DMS53 treated with DMSO at 0.1 percent for 48 hours (cell line): ENCODE measurements at regions not wholly inside any gene's neighbourhood (a gene's known extent, or its start where the extent isn't known, plus 50 kb on each side); places are given as distances from the start of the nearest gene placed in this dataset.

Source experiments
- DNase-seq: peaks from one replicate; lab custom pipeline; 2025; ENCODE audit not compliant: unreplicated experiment; lab: John Stamatoyannopoulos, UW

DNA sequence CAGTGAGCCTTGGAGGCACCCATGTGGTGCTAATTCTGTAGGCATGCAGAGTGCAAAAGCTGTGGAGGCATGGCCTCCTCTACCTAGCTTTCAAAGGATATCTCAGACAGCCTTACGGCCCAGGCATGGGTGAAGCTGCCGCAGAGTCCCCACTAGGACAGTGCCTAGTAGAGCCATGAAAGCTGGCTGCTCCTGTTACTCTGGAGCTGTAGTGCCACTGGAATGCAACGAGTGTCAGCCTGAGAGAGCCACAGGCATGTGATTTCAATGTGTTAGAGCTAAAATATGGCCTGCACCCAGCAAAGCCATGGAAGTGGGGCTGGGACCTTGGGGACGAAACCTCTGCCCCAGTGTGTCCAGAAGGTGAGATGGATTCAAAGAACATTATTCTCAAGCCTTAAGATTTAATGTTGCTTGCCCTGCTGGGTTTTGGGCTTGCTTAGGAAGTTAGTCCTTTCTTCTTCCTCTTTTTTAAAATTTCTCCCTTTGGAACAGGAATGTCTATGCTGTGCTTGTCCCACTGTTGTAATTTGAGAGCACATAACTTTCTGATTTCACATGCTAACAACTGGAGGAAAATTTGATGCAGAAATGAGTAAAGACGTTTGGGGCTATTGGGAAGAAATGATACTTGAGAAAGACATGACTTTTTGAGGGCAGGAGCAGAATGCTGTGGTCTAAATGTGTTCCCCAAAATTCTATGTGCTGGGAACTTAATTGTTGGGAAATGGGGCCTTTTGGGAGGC, 298.4 kb downstream of the PSAT1 start:
- no peak for DNase-seq

DNA sequence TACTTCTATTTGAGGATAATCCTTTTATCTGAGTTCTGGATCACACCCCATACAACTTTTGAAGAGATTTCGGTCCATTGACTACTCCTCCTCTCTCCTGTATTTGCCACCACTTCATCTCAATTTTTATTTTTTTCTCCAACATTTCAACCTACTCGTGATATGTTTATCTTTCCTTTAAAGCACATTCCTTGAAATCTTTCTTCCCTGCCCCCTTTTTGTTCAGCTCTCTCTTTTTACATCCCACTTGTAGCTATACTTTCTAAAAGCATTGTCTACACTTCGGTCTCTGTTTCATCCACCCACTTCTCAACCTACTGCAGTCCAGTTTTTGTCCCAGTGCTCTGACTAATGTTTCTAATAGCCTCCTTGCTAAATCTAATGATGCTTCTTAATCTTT, 299.4 kb downstream of the PSAT1 start:
- no peak for DNase-seq

DNA sequence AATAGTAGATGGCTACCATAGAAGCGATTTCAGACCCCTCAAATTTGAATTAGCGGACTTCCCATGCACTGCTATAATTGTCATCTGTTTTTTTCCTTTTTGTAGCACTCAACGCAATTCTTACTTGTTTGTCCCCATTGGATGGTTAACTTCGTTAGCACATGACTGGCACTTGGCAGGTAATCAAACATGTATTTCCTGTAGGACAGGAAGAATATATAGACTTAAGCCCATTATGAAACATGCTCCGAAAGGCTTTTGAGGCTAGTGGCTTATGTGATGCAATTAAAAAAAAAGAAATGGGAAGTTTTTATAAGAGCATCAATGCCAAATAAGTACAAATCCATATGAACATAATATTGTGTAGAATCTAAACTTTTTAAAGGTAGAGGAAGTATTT, 301.2 kb downstream of the PSAT1 start:
- no peak for DNase-seq

DNA sequence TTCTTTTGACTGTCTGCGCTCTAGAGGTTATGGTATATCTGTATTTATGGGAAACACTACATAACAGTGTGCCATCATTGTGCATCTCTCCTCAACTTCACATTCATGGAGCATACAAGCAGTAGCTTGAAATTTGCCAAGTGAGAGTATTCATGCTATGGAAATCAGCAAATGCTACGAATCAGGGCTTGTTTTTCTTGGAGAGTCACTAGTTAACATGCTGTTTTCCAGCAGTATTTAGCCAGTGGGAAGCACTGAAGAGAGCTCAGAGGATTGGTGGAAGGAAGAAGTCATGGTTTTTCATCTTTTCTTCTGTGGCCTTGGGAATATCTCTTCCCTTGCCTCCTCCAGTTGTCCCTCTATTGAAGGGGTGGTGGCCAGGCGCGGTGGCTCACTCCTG, 303.0 kb downstream of the PSAT1 start:
- no peak for DNase-seq

DNA sequence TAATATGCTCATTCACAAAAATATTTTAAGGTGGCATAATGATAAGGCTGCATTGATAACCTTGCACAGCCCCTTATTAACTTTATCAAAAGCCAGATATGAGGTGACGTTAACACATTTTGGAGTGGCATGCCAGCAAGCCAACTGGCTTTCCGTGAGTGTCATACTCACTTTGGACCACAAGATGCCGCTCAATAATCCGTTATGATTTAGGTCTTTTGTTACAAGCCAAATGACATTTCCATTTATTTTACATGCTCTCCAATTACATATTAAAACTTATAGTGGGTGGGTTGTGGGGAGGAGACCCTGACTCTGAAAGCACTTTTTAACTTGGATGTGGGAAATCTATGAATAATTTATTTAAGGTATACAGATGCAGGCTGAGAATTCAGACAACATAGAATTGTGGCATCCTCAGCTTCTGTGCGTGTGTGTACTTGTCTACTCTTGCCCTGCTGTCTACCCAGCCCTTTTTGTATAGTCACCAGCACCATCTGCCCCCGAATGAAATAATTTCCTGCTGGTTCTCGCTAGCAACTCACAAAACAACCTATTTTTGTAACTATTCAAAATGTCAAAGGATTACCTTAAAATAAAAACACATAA, 305.1 kb downstream of the PSAT1 start:
- peak; percentile 12 for DNase-seq

DNA sequence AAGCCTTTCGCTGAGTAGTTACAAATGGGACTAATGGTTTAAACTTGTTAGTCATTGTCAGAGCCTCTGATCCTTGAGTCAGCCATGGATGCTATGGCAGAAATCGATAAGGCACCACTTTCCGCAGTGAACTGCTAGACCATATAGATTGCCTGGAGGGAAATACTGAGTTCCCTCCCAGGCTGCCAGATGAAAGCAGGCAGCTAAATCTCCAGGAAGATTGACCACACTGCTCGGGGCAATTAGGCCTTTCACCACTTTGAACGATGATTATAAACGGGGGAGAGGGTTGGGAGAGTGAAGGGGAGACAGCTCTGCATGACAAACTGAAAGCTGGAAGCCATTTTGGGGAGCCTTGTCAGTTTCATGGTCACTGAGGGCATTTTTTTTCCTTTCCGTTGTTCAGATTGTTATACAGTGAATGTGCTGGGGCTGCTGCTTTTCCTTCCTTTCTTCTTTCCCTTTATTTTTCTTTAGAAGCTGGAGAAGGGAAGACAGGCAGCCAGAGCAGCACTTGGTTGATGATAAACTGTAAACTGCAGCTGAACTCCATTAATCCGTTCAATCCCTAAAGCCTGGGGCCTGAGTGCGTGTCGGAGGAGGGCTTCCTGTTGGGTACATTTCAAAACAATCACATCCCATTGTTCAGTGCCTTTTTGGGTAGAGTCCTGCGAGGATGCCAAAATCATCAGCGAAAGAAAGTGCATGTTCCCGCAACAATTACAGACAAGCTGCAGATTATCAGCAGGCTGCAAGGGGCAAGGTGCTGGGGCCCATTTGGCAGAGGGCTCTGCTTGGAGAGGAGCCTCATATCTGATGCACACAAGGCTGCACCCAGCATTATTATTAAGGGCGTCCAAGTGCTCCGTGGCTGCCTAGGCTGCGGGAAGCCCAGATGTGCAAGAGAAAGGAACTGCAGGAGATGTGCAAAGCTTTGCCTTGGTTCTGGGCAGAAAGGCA, 308.4 kb downstream of the PSAT1 start:
- no peak for DNase-seq

DNA sequence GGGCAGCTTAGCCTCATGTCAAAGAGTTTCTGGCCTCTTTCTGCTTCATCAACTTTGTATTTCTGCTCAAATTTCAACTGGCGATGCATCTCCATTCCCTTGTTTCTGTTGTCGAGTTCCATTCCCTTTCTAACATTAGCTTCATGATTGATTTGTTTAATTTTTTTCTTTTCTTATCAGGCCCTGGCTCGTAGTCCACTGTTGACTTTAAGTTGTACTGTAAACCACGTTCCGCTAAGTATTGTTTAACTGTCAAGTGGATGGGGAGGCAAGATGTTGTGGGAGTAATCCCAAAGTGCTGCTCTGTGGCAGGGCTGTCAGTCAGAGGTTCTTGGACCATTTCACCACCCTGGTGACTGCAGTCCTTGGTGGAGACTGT, 309.1 kb downstream of the PSAT1 start:
- no peak for DNase-seq

DNA sequence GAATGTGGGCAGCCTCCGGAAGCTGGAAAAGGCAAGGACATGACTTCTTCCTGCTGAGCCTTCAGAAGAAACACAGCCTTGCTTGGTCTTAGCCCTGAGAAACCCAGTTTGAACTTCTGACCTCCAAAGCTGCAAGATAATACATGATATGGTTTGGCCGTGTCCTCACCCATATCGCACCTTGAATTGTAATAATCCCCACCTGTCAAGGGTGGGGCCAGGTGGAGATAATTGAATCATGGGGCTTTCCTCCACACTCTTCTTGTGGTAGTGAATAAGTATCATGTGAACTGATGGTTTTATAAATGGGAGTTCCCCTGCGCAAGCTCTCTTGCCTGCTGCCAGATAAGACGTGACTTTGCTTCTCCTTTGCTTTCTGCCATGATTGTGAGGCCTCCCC, 310.9 kb downstream of the PSAT1 start:
- no peak for DNase-seq

DNA sequence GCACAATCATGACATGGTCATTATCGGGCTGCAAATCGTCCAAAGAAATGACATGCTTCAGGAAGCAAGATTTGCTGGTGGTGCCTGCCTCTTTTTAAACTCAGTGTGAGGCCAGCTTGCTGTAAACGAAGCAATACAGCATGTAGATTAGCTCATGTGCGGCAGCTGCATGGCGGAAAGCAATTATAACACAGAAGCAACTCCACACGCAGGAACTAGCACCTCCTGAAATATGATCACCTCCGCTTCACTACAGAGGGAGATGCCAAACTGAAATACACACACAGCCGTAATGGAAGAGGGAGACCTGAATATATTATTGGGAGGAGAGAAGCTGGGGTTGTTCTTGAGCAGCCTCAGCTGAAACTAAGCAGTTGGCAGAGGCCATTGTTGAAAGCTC, 312.5 kb downstream of the PSAT1 start:
- no peak for DNase-seq

DNA sequence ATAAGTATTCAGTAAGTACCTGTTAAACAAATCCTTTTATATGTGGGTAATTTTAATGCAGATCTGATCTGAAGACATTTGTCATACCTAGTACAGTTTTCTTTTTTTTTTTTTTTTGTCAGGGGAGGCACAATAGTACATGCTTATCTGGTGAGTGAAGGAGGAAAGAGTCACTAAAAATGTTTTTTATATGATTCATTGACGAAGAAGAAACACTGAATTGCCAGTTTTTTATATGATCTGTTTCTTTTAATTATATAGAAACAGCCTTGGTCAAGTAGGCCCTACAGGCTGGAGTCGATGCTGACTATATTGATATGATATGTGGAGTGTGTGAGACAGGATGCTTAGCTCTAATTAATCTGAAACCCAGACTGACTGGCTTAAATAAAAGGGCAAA, 315.2 kb downstream of the PSAT1 start:
- DNase-seq = no peak

DNA sequence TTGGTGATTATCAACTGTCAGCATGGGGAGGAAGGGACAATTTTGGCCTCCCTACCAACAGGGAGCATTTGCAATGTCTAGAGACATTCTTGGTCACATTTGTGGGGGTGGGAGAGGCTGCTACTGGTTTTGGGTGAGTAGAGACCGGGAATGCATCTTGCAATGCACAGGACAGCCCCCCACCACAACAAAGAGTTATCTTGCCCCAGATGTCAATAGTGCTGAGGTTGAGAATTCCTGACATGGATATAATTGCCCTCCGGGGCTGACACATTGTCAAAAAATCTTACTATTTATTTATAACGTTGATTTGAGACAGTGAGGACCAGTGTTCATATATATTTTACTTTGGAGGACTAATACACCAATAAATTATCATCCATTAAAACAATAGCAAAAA, 316.1 kb downstream of the PSAT1 start:
- DNase-seq = no peak

DNA sequence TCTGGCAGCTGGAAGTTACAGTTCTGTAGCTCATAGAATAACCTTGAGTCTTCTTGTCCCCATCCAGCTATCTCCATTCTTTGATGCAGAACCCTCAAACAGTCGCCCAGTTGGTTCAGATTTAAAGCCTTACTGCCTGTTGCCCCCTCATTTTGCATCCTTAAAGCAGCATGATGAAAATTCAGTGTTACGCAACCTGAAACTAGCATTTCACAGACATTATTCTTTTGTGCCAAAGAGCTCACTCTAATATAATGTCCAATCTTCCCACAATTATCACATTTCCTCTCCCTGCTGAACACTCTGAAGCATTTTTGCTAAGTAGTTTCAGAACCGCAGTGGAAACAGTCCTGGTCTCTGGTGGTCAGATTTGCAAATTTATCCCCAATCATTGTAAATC, 318.0 kb downstream of the PSAT1 start:
- DNase-seq = no peak

DNA sequence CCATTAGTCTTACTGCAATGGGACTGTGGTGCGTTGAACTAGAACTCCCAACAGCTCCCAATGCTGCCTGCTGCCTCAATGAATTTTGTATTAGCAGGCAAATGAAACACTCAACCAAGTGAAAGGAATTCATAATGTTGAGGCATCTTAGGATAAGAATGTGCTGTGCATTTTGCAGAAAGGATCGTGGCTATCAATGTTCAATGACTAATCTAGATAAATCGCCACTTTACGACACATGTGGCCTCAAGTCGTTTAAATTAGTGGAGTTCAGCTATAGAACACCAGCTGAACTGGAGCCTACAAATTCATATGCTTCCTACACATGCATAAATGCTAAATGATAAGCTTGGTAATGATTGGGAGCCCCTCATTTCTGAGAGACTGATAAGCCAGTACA, 318.4 kb downstream of the PSAT1 start:
- DNase-seq = no peak

DNA sequence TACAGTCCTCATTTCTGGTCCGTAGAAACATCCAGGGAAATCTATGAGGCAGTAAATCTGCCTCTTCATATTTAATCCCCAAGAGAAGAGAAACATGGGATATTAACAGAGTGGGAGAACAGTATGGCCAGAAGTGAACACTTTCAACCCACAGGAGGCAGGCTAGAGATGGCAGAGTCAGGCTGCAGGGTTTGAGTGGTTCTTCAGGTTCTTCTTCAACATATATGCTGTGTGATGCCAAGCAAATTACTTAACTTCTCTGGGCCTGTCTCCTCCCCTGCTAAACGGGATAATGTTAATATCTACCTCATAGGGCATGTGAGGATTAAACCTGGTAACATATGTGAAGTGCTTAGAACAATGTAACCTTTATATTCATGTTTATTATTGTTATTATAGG, 321.8 kb downstream of the PSAT1 start:
- DNase-seq = no peak

DNA sequence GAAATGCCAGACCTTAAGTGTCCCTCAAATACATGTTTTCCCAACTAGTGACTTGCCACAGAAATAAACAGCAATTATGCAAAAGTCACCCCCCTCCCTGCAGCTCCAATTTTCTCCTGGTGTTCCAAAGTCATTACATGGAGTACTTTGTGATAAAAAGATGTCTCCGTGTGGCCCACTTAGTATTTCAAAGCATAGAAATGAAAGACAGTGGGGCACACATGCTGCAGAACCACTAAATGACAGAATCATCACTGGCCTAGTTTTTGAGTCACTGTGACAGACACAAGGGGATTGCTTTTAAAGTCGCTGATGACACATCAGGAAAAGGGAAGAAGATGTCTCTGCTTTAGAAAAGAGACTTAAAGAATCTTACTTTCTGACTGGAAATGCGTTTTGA, 323.4 kb downstream of the PSAT1 start:
- DNase-seq = no peak

DNA sequence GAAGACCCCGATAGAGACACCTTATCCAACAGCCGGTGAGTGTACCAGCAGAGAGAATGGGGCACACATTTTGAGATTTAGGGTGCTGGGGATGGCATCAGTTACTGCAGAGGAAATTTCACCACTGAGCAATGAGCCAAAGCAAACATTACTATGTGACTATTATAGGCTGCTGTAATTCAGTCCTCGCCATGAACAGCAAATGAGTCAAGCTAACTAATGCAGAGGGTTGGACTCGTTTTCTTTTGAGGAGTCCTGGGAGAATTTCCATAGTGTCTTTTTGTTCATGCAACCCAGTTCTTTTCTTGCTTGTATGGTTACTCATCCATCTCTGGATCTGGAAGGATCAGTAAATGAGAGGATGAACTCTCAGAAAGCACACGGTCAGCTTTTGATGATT, 323.8 kb downstream of the PSAT1 start:
- no peak for DNase-seq

DNA sequence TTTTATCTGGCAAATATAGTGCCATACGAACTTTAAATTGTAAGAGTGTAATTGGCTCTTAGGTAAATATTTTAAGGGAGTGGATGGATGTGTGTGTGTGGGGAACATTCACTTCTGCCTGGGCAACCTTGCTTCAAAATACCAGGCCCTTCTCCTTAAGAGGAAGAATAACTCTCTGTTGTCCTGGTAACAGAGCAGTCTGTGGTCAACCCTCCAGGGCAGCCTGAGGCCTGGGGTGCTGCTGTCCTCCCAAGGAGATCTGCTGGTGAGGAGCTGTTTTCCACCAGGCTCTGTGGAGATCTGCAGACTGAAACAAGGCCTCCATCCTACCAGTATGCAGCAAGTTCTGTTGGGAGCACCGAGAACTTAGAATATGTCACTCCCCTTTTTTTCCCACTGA, 325.2 kb downstream of the PSAT1 start:
- no peak for DNase-seq

DNA sequence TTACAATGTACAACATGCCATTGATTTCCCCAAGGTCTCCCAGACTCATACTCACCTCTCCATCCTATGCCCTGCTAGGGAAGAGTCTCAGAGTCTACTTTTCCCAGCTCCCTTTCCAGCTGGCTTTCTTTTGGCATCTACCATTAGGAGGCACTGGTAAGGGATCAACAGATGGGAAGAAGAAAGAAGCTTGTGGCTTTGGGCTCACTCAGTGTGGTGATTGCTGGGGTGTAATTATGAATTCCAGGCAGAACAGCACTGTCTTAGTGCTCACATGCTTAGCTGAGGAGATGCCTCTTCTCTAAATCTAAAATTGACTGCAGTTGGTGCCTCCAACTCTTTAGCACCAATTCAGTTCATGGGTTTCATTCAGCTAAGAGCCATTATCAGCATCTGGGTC, 330.0 kb downstream of the PSAT1 start:
- DNase-seq = no peak

DNA sequence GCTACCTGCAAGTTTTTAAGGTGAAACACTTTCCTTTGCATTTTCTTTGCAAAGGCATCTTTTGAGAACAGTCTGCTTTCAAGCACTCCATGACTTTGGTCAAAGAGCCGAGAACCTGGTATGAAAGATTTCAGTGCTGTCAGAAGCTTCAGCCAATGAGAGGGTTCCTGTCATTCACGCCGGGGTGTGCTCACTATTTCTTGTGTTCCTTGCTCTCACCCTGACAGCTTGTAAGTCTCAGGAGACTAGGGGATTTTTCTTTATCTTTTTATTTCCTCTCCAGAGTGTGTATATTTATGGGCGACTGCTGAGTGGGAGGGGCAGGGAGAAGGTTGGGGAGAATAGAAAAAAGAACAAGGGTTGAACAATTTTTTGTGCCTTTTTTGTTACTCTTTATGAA, 334.0 kb downstream of the PSAT1 start:
- no peak for DNase-seq

DNA sequence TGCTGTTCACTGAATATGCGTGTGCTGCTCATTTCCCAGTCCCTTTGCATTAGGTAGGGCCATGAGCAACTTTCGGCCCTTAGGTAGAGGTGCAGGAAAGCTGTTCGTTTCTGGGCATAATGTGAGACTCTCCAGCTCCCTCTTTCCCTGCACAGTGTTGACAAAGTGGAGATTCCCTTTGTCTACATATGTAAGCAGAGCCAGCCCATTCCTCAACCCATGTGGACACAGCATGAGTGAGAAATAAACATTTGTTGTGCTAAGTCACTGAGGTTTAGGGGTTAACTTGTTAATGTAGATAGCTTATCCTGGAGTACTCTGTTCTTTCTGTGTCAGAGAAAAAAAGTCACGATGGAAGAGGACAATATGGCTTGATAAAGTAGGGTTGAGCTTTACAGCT, 343.8 kb downstream of the PSAT1 start:
- DNase-seq = no peak

DNA sequence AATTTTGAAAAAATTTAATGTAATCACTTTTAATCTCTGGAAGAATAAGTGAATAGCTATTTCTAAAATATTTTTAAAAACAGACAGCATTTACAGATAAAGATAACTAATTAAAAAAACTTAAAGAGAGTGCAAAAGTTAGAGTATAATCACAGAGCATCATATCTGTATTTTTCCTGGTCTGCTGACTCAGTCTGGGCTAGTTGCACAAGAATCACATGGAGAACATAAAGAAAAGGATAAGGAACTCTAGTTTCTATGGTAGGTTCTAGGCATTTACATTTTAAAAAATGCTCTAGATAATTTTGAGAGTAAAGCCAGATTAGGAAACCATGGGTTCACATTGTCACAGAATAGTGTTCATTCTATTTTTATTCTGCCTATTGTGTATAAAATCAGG, 347.4 kb downstream of the PSAT1 start:
- no peak for DNase-seq

DNA sequence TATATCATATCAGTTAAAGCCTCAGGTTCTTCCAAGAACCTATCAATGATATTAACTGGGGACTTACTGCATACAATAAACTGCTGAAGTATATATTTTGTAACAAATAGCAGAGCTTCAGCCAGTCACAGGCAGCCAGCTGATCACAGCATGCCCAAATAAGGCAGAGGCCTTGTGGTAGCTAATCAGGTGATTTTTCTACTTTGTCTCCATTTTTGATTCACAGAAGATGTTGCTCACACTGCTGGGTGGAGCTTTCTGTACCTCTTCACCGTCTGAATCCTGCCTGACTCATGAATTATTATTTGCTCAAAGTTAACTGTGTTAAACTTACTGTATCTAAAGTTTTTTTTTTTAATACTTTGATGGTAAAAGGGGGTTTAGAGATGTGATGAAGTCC, 357.4 kb downstream of the PSAT1 start:
- no peak for DNase-seq
